Progenitor cell of endocrine pancreas (in vitro differentiated cells): ENCODE measurements at regions not wholly inside any gene's neighbourhood (a gene's known extent, or its start where the extent isn't known, plus 50 kb on each side); places are given as distances from the start of the nearest gene placed in this dataset.

Experiments used
- DNase-seq: peaks from one replicate; pipeline ENCODE4 v3.0.0; 2021; ENCODE audit warnings: low spot score; ENCODE audit not compliant: unreplicated experiment
- H3K27ac Mint-ChIP-seq: 2 replicates; pipeline ENCODE4 v1.8.0; 2021; ENCODE audit warnings: mild to moderate bottlenecking, moderate library complexity, mixed read lengths
- H3K27me3 Mint-ChIP-seq: 2 replicates; pipeline ENCODE4 v1.8.0; 2021; ENCODE audit warnings: mixed read lengths
- H3K36me3 Mint-ChIP-seq: 2 replicates; pipeline ENCODE4 v1.8.0; 2022; ENCODE audit warnings: mixed read lengths; ENCODE audit not compliant: insufficient read depth
- H3K4me1 Mint-ChIP-seq: 2 replicates; pipeline ENCODE4 v1.8.0; 2021; ENCODE audit warnings: low read depth, mixed read lengths
- H3K4me3 Mint-ChIP-seq: 2 replicates; pipeline ENCODE4 v1.8.0; 2021; ENCODE audit warnings: low read depth, mild to moderate bottlenecking, moderate library complexity, mixed read lengths
- H3K9me3 Mint-ChIP-seq: 2 replicates; pipeline ENCODE4 v1.8.0; 2021; ENCODE audit warnings: low read depth, mixed read lengths
- CTCF ChIP-seq: fragments of 200-600 bp; sonication (generic); IDR thresholded peaks from one replicate; pipeline ENCODE4 v1.5.0; 2021; ENCODE audit warnings: antibody characterized with exemption, mild to moderate bottlenecking; ENCODE audit not compliant: unreplicated experiment

GRCh38 chr5:155313518-155313917 is 300.0 kb downstream of the KIF4B start:
- Mint-ChIP-seq H3K27me3 (no peaks in the 10 kb centered on the region), H3K4me1 (peaks cover 15% of the 10 kb centered on the region), H3K36me3 (no peaks in the 10 kb centered on the region), H3K4me3 (no peak overlapping the region), H3K27ac (no peak overlapping the region), H3K9me3 (no peaks in the 10 kb centered on the region)
- no peak for DNase-seq
- no peak for TF ChIP-seq CTCF

- no peaks in the 10 kb centered on the region for H3K27me3 Mint-ChIP-seq
- no peak for DNase-seq
- TF ChIP-seq CTCF, result no peak
- H3K36me3 Mint-ChIP-seq, result no peaks in the 10 kb centered on the region
- no peaks in the 10 kb centered on the region for H3K9me3 Mint-ChIP-seq
- no peak overlapping the region for H3K27ac Mint-ChIP-seq
- H3K4me1 Mint-ChIP-seq, result peaks cover 4% of the 10 kb centered on the region
- H3K4me3 Mint-ChIP-seq, result no peak overlapping the region
These were observed 302.6 kb downstream of the KIF4B start for GRCh38 chr5:155316070-155316714.

GRCh38 chr5:155332618-155333017 is 319.1 kb downstream of the KIF4B start:
- no peaks in the 10 kb centered on the region for H3K4me1 Mint-ChIP-seq

GRCh38 chr5:155342956-155343355 is 329.4 kb downstream of the KIF4B start:
- Mint-ChIP-seq H3K27me3 (no peaks in the 10 kb centered on the region), H3K27ac (no peak overlapping the region), H3K9me3 (peaks cover 3% of the 10 kb centered on the region), H3K36me3 (no peaks in the 10 kb centered on the region), H3K4me1 (no peaks in the 10 kb centered on the region), H3K4me3 (no peak overlapping the region)
- DNase-seq, result no peak
- TF ChIP-seq CTCF, result no peak

More at GRCh38 chr5:155332618-155333017, 319.1 kb downstream of the KIF4B start:
- H3K36me3 Mint-ChIP-seq, result no peaks in the 10 kb centered on the region
- no peak overlapping the region for H3K27ac Mint-ChIP-seq
- peaks cover 9% of the 10 kb centered on the region for H3K9me3 Mint-ChIP-seq
- TF ChIP-seq CTCF, result no peak
- no peak for DNase-seq
- no peak overlapping the region for H3K4me3 Mint-ChIP-seq
- no peaks in the 10 kb centered on the region for H3K27me3 Mint-ChIP-seq

GRCh38 chr5:155343468-155343867 is 329.9 kb downstream of the KIF4B start:
- Mint-ChIP-seq H3K27ac (no peak overlapping the region), H3K9me3 (peaks cover 3% of the 10 kb centered on the region), H3K4me3 (no peak overlapping the region), H3K27me3 (no peaks in the 10 kb centered on the region), H3K4me1 (no peaks in the 10 kb centered on the region), H3K36me3 (no peaks in the 10 kb centered on the region)
- DNase-seq, result no peak
- no peak for TF ChIP-seq CTCF
